IPS-NIHi7 (cell line): ENCODE measurements at regions not wholly inside any gene's neighbourhood (a gene's known extent, or its start where the extent isn't known, plus 50 kb on each side); places are given as distances from the start of the nearest gene placed in this dataset.
"Not testable (repeated sequence)": the region's sequence is repeated elsewhere in the genome, so short reads cannot be mapped to it uniquely, and the experiment has no call there.

Source experiments
- DNase-seq: peaks from one replicate; pipeline ENCODE4 v3.0.0; 2012; ENCODE audit warnings: mixed read lengths; ENCODE audit errors: extremely low spot score

GRCh38 chr12:116361414-116362223 is 84.1 kb upstream of the MED13L start:
- DNase-seq, result no peak

GRCh38 chr12:116365114-116365513 is 87.6 kb upstream of the MED13L start:
- no peak for DNase-seq

- no peak for DNase-seq
These were observed 88.3 kb upstream of the MED13L start for GRCh38 chr12:116365606-116366455.

DNA sequence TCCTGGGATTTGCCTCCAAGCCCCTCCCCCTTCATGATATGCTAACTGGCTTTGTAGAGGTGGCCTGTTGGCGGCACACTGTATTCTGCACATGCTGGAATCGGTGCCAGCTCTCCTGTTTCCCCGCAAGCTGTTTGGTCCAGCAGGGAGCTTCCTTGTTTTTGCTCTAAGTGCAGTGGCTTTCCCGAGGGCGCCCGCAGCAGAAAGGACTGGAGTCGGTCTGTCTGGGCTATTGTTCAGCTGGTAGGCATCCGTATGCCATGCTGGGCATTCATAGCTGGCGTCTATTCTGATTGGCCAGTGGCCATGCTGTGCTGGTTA is 88.9 kb upstream of the MED13L start:
- DNase-seq, result no peak

- DNase-seq, result no peak
These were observed 89.3 kb upstream of the MED13L start for GRCh38 chr12:116366824-116367223.

DNA sequence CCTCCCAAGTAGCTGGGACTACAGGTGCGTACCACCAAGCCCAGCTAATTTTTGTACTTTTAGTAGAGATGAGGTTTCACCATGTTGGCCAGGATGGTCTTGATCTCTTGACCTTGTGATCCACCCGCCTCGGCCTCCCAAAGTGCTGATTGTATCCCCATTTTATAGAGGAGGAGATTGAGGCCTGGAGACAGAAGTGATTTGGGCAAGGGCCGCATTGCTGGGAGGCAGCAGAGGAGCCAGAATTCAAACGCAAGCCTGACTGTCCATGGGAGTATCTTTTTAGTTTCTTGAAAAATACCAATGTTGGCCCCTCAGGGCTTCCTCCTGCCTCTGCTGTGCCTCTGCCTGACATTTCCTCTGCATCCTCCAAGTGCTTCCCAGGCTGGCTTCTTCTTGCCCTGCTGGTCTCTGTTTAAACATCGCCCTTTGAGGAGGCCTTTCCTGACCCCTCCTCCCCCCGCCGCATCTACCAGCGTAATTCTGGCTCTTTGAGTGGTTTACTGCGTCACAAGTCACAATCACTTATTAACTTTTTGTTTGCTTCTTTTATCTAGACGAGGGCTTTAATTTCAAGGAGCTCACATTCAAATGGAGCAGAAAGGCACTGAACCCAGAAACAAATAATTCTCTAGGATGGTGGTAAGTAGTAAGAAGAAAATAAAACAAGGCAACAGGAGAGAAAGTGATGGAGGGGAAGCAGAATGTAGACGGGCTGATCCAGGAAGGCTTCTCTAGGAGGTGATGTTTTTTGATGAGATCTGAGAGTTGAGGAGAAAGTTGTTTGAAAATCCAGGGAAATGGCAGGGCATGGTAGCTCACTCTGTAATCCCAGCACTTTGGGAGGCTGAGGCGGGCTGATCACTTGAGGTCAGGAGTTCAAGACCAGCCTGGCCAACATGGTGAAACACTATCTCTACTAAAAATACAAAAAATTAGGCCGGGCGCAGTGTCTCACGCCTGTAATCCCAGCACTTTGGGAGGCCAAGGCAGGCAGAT is 91.0 kb upstream of the MED13L start:
- DNase-seq, result no peak

- no peak for DNase-seq
These were observed 92.5 kb upstream of the MED13L start for GRCh38 chr12:116370004-116370404.

DNA sequence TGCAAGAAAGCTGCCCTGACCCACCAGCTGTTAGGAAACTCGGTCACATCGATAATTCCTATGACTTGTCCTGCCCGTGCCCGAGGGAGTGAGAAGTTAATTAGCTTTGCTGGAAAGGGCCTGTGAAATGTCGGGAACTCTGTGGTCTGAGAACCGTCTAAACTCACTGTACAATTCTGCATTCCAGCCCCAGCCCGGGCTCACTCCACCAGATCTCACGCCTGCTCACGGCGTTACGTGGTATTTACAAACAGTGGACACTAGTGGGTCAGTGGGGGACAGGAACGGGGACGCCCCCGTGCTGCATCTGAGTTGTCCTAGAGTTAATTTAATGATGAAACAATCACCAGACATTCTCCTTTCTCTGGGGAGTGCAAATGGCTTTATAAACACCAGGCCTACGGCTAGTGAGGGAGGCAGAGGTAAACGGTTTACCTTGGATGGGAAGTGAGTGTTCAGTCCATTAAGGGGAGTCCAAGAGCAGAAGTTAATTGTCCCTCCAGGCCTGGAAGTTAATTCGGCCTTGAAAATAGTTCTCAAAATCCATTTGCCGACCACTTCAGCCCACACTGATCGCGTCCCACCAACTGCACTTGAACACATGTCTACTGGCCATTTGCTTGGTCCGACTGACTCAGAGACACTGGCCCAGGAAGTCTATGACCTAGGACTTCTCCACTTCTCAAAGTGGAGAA is 93.5 kb upstream of the MED13L start:
- no peak for DNase-seq

- no peak for DNase-seq
These were observed 95.3 kb upstream of the MED13L start for GRCh38 chr12:116372815-116373214.

DNA sequence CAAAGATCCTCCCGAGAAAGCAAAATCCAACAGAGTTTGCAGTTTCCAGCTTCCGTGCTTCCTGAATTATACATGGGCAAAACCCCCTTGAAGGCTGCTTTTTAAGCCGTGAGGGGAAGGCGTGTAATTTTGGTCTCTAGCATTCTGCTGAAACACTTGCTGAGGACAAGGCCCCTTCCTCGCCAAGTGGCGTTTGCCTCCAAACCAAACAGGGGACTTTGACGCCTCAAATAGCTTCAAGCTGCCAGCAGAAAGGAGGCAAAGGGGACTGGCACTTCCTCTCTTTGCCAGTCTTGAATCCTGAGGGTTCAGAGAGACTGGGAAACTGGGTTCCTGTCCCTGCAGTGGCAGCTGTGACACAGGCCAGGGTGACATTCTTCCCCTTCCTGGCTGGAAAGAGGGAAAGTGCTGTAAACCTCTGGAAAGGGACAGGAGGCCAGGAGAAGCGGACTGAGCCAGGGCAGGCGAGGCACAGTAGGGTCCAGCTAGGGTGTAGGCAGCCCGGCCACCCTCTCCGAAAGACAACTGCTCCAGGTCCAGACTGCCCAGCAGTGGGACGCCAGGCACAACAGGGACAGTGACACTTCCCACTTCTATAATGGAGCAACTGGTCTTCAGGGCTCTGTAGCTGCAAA is 96.2 kb upstream of the MED13L start:
- DNase-seq, result no peak

- DNase-seq, result no peak
These were observed 96.7 kb upstream of the MED13L start for GRCh38 chr12:116374207-116374606.

GRCh38 chr12:116375278-116375842 is 97.9 kb upstream of the MED13L start:
- DNase-seq, result no peak

- no peak for DNase-seq
These were observed 99.1 kb upstream of the MED13L start for GRCh38 chr12:116376354-116377193.

GRCh38 chr12:116377194-116377571 is 99.7 kb upstream of the MED13L start:
- DNase-seq, result not testable (repeated sequence)

GRCh38 chr12:116378002-116378401 is 100.5 kb upstream of the MED13L start:
- DNase-seq, result no peak

- no peak for DNase-seq
These were observed 102.6 kb upstream of the MED13L start for GRCh38 chr12:116380108-116380507.

DNA sequence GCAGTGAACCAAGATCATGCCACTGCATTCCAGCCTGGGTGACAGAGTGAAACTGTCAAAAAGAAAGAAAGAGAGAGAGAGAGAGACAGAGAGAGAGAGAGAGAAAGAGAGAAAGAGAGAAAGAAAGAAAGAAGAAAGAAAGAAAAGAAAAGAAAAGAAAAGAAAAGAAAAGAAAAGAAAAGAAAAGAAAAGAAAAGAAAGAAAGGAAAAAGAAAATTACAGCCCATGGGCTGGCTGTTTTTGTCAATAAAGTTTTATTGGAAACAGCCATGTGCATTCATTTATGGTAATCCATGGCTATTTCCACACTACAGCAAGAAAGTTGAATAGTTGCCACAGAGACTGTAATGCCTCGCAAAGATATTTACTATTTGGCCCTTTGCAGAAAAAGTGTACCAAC is 103.2 kb upstream of the MED13L start:
- DNase-seq, result not testable (repeated sequence)

GRCh38 chr12:116381240-116381743 is 103.8 kb upstream of the MED13L start:
- DNase-seq, result no peak
